ENCODE measurements at regions not wholly inside any gene's neighbourhood (a gene's known extent, or its start where the extent isn't known, plus 50 kb on each side); places are given as distances from the start of the nearest gene placed in this dataset.

GRCh38 chr14:97283841-97284240 is 486.7 kb downstream of the VRK1 start:
- DNase-seq (no peak), ATAC-seq (ENCODE audit: low read depth) (no peak)
- H2AK5ac ChIP-seq (ENCODE audit: low read depth, low read length): no peak overlapping the region
- H2BK5ac ChIP-seq (ENCODE audit: low read depth, low read length, poor library complexity, severe bottlenecking): no peak overlapping the region
- no peak overlapping the region for H3K4me3 ChIP-seq (ENCODE audit: insufficient read depth, low read depth, low read length)
- no peak overlapping the region for H2AK9ac ChIP-seq (replicated peaks; ENCODE audit: low read depth, low read length, poor library complexity)
- peaks cover 30% of the 10 kb centered on the region for H3K9me3 ChIP-seq (ENCODE audit: control insufficient read depth, insufficient read depth, low read length)
- H3K14ac ChIP-seq (replicated peaks; ENCODE audit: low read depth, low read length): no peak overlapping the region
- in situ Hi-C loops (cut with MboI; ENCODE audit: low sequenced_read_pairs) (no loop called here), intact Hi-C loops (cut with micrococcal nuclease) (no loop called here), dilution Hi-C loops (cut with HindIII; ENCODE audit: low sequenced_read_pairs, unreplicated experiment) (no loop called here)
- H3K4ac ChIP-seq (ENCODE audit: low read depth, low read length): no peak overlapping the region
- no peaks in the 10 kb centered on the region for H3K36me3 ChIP-seq (ENCODE audit: control insufficient read depth, insufficient read depth, low read length)
- no TSS peak for BruUV-seq (replicated peaks)
- no peak overlapping the region for H4K8ac ChIP-seq (ENCODE audit: low read depth in 2 of 2, low read length in 2 of 2)
- no peaks in the 10 kb centered on the region for H3K4me1 ChIP-seq (ENCODE audit: control insufficient read depth, insufficient read depth, low read length)
- ChIA-PET CTCF (no interaction called here), POLR2A (ENCODE audit: unreplicated experiment) (no interaction called here)
- H2BK120ac ChIP-seq (ENCODE audit: low read depth, low read length): no peak overlapping the region
- H3K56ac ChIP-seq (ENCODE audit: extremely low read depth, insufficient read depth, low read length): no peak overlapping the region
- H2AFZ ChIP-seq (replicated peaks; ENCODE audit: low read length, poor library complexity): no peak overlapping the region
- H4K91ac ChIP-seq (ENCODE audit: insufficient read depth, low read depth, low read length): no peak overlapping the region
- H3K27ac ChIP-seq (ENCODE audit: insufficient read depth, low read length): no peak overlapping the region
- H4K5ac ChIP-seq (ENCODE audit: low read depth, low read length): no peak overlapping the region
- H2BK15ac ChIP-seq (ENCODE audit: low read depth, low read length): no peak overlapping the region
- WGBS, 2 experiments (ENCODE audit: extremely low coverage in 2 of 2, insufficient read length in 1 of 2): 43% methylated on average over 3 of the region's 6 CpGs; no CpG with 5 or more reads in 1 of the 2 experiments
- no peak for TF ChIP-seq MAFK (IDR thresholded peaks at IDR 0.05; ENCODE audit: low read depth, low read length)
- no peak for TF ChIP-seq CHD1 (IDR thresholded peaks at IDR 0.05; ENCODE audit: low read depth, low read length)
- no peak for TF ChIP-seq NFE2L2 (IDR thresholded peaks at IDR 0.05; ENCODE audit: low read depth, low read length)
- TF ChIP-seq MXI1 (IDR thresholded peaks at IDR 0.05; ENCODE audit: borderline replicate concordance, low read depth, low read length): no peak
- TF ChIP-seq ELK1 (IDR thresholded peaks at IDR 0.05; ENCODE audit: borderline replicate concordance, low read depth, low read length): no peak
- TF ChIP-seq USF2 (IDR thresholded peaks at IDR 0.05; ENCODE audit: low read depth, low read length): no peak
- no peak for TF ChIP-seq RAD21 (IDR thresholded peaks at IDR 0.05; ENCODE audit: low read length)
- no peak for TF ChIP-seq CEBPB (IDR thresholded peaks at IDR 0.05; ENCODE audit: low read depth, low read length)
- TF ChIP-seq MAZ (IDR thresholded peaks at IDR 0.05; ENCODE audit: borderline replicate concordance, low read depth, low read length): no peak
- no peak for TF ChIP-seq POLR2A (IDR thresholded peaks at IDR 0.05; ENCODE audit: low read depth, low read length)
- TF ChIP-seq RCOR1 (IDR thresholded peaks at IDR 0.05; ENCODE audit: insufficient replicate concordance, low read length): no peak
- no peak for TF ChIP-seq CTCF (conservative IDR thresholded peaks at IDR 0.05; ENCODE audit: low read depth, low read length)
- TF ChIP-seq BHLHE40 (IDR thresholded peaks at IDR 0.05; ENCODE audit: low read depth, low read length): no peak
- no peak for TF ChIP-seq SMC3 (IDR thresholded peaks at IDR 0.05; ENCODE audit: low read depth, low read length)
- TF ChIP-seq FOS (IDR thresholded peaks at IDR 0.05; ENCODE audit: low read depth, low read length): no peak
- TF ChIP-seq RFX5 (IDR thresholded peaks at IDR 0.05; ENCODE audit: low read depth, low read length): no peak
- H3K9me1 ChIP-seq (ENCODE audit: insufficient read depth, low read length): no peaks in the 10 kb centered on the region
- H4K20me1 ChIP-seq (ENCODE audit: insufficient read depth, low read length): no peaks in the 10 kb centered on the region
- no peak overlapping the region for H3K9ac ChIP-seq (ENCODE audit: low read depth, low read length)
- no peak overlapping the region for H3K18ac ChIP-seq (ENCODE audit: low read depth, low read length)
- no peaks in the 10 kb centered on the region for H3K27me3 ChIP-seq (ENCODE audit: control insufficient read depth, insufficient read depth, low read length)
- H3K23ac ChIP-seq (ENCODE audit: low read depth, low read length): no peak overlapping the region
- H3K79me1 ChIP-seq (ENCODE audit: low read depth in 1 of 2, low read length in 2 of 2): no peaks in the 10 kb centered on the region
- no peak overlapping the region for H3K4me2 ChIP-seq (ENCODE audit: low read depth, low read length)
- no peak overlapping the region for H2BK20ac ChIP-seq (ENCODE audit: low read depth, low read length)

All from IMR-90 (cell line).